ENCODE measurements at regions not wholly inside any gene's neighbourhood (a gene's known extent, or its start where the extent isn't known, plus 50 kb on each side); places are given as distances from the start of the nearest gene placed in this dataset.
"Not testable (repeated sequence)": the region's sequence is repeated elsewhere in the genome, so short reads cannot be mapped to it uniquely, and the experiment has no call there.

DNA sequence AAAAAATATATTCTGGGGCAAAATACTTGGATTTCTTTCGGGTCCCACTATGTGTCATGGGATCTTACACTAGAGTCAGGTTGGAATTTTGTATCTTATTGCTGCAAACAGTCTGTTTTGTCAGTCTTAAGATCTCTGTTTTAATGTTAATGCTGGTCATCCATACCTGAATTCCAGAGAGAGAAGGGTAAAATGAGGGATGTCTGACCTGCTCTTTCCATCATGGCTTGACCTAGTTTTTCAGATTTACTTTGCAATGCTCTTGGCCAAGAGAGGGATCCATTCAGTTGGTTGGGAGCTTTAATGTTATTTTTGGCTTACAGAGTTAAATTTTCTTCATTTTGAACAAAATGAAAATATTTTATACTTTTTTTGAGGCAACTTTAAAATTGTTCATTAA lies 117.2 kb downstream of the CASP12 start:
- Histone ChIP-seq H3K9me3 (ENCODE audit: control insufficient read depth in 2 of 2, low read length in 2 of 2) (no peaks in the 10 kb centered on the region), H3K27ac (ENCODE audit: low read length) (no peak overlapping the region), H3K27me3 (ENCODE audit: control insufficient read depth in 1 of 2, insufficient read depth in 2 of 2, low read length in 2 of 2) (no peaks in the 10 kb centered on the region), H3K4me3 (ENCODE audit: low read length in 2 of 2) (no peak overlapping the region), H3K36me3 (ENCODE audit: control insufficient read depth in 2 of 2, insufficient read depth in 2 of 2, low read length in 2 of 2) (no peaks in the 10 kb centered on the region), H3K9ac (ENCODE audit: low read length in 2 of 2) (no peak overlapping the region), H3K4me1 (ENCODE audit: control insufficient read depth, insufficient read depth, low read length) (no peaks in the 10 kb centered on the region)

- no peak overlapping the region for H3K27ac ChIP-seq (ENCODE audit: low read length)
- H3K9ac ChIP-seq (ENCODE audit: low read length in 2 of 2) = no peak overlapping the region
Observed at GRCh38 chr11:104776501-104777170, 121.6 kb downstream of the CASP12 start.

DNA sequence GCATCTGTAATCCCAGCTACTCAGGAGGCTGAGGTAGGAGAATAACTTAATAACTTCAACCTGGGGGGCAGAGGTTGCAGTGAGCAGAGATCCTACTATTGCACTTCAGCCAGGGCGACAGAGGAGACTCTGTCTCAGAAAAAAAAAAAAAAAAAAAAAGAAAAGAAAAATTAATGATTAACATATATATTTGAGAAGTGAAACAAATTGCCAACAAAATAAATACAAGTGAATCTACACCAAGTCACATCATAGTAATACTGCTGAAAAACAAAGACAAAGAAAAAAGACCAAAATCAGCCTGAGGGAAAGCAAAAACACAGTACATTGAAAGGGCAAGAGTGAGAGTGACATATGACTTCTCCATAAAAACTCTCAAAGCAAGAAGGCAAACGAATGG lies 123.7 kb downstream of the CASP12 start:
- H3K4me1 ChIP-seq (ENCODE audit: control insufficient read depth, insufficient read depth, low read length) = no peaks in the 10 kb centered on the region

More at GRCh38 chr11:104776501-104777170, 121.6 kb downstream of the CASP12 start:
- H3K4me1 ChIP-seq (ENCODE audit: control insufficient read depth, insufficient read depth, low read length) = no peaks in the 10 kb centered on the region
- H3K36me3 ChIP-seq (ENCODE audit: control insufficient read depth in 2 of 2, insufficient read depth in 2 of 2, low read length in 2 of 2) = no peaks in the 10 kb centered on the region
- no peak overlapping the region for H3K4me3 ChIP-seq (ENCODE audit: low read length in 2 of 2)
- H3K9me3 ChIP-seq (ENCODE audit: control insufficient read depth in 2 of 2, low read length in 2 of 2) = no peaks in the 10 kb centered on the region
- H3K27me3 ChIP-seq (ENCODE audit: control insufficient read depth in 1 of 2, insufficient read depth in 2 of 2, low read length in 2 of 2) = no peaks in the 10 kb centered on the region

DNA sequence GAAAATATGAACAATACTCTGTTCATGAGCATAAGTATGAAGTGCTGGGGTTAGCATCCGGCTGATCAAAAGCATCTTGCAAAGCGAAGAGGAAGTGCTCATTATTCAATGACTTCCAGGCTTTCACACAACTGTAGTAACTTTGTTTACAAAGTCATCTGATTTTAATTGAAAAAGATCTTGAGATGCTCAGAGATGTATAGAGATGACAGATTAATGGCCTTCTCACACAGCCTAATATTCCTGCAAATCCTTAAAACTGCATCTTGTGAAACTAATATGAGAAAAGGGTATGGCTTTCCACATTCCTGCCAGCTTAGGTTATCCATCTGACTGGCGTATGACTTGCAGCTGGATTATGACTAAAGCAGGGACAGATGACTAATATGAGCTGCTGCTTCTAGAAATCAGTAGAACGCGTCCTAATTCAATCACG lies 125.4 kb downstream of the CASP12 start:
- Histone ChIP-seq H3K4me3 (ENCODE audit: low read length in 2 of 2) (no peak overlapping the region), H3K9me3 (ENCODE audit: control insufficient read depth in 2 of 2, low read length in 2 of 2) (no peaks in the 10 kb centered on the region), H3K4me1 (ENCODE audit: control insufficient read depth, insufficient read depth, low read length) (no peaks in the 10 kb centered on the region), H3K27me3 (ENCODE audit: control insufficient read depth in 1 of 2, insufficient read depth in 2 of 2, low read length in 2 of 2) (no peaks in the 10 kb centered on the region), H3K36me3 (ENCODE audit: control insufficient read depth in 2 of 2, insufficient read depth in 2 of 2, low read length in 2 of 2) (no peaks in the 10 kb centered on the region), H3K9ac (ENCODE audit: low read length in 2 of 2) (no peak overlapping the region), H3K27ac (ENCODE audit: low read length) (no peak overlapping the region)

More for the DNA sequence above, 123.7 kb downstream of the CASP12 start:
- Histone ChIP-seq H3K27me3 (ENCODE audit: control insufficient read depth in 1 of 2, insufficient read depth in 2 of 2, low read length in 2 of 2) (no peaks in the 10 kb centered on the region), H3K4me3 (ENCODE audit: low read length in 2 of 2) (no peak overlapping the region), H3K36me3 (ENCODE audit: control insufficient read depth in 2 of 2, insufficient read depth in 2 of 2, low read length in 2 of 2) (no peaks in the 10 kb centered on the region), H3K9me3 (ENCODE audit: control insufficient read depth in 2 of 2, low read length in 2 of 2) (no peaks in the 10 kb centered on the region), H3K27ac (ENCODE audit: low read length) (no peak overlapping the region), H3K9ac (ENCODE audit: low read length in 2 of 2) (no peak overlapping the region)

DNA sequence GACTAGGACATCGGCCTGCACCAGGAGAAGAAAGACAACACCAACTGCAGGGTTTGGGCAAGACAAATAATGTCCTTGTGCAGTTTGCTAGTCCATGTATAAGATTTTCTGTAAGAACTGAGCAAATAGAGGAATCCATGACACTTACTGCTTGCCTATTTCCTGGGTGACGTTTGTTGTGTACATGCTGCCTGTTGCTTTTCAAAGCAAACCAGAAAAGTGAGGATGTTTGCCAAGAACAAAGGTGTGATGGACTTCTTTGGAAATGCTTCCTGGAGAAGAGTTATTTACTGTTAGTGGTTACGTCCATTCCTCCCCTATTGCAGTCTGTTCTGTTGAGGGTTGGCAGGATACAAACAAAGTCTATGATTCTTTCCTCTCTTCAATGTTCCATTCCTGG lies 126.5 kb downstream of the CASP12 start:
- H3K27me3 ChIP-seq (ENCODE audit: control insufficient read depth in 1 of 2, insufficient read depth in 2 of 2, low read length in 2 of 2) = no peaks in the 10 kb centered on the region
- H3K9ac ChIP-seq (ENCODE audit: low read length in 2 of 2) = no peak overlapping the region
- no peaks in the 10 kb centered on the region for H3K9me3 ChIP-seq (ENCODE audit: control insufficient read depth in 2 of 2, low read length in 2 of 2)
- no peaks in the 10 kb centered on the region for H3K36me3 ChIP-seq (ENCODE audit: control insufficient read depth in 2 of 2, insufficient read depth in 2 of 2, low read length in 2 of 2)
- no peaks in the 10 kb centered on the region for H3K4me1 ChIP-seq (ENCODE audit: control insufficient read depth, insufficient read depth, low read length)
- no peak overlapping the region for H3K4me3 ChIP-seq (ENCODE audit: low read length in 2 of 2)
- H3K27ac ChIP-seq (ENCODE audit: low read length) = no peak overlapping the region

DNA sequence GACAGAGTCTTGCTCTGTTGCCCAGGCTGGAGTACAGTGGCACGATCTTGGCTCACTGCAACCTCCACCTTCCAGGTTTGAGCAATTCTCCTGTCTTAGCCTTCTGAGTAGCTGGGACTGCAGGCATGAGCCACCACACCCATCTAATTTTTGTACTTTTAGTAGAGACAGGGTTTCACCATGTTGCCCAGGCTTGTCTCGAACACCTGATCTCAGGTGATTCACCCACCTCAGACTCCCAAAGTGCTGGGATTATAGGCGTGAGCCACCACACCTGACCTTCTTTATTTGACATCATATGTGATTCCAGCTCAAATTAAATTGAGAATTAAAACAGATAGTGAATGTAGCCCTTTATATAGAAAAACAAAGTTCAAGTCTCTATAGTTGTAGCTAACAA lies 127.2 kb downstream of the CASP12 start:
- not testable (repeated sequence) for H3K4me1 ChIP-seq (ENCODE audit: control insufficient read depth, insufficient read depth, low read length); H3K36me3 ChIP-seq (ENCODE audit: control insufficient read depth in 2 of 2, insufficient read depth in 2 of 2, low read length in 2 of 2); H3K27ac ChIP-seq (ENCODE audit: low read length); H3K27me3 ChIP-seq (ENCODE audit: control insufficient read depth in 1 of 2, insufficient read depth in 2 of 2, low read length in 2 of 2); H3K4me3 ChIP-seq (ENCODE audit: low read length in 2 of 2); H3K9ac ChIP-seq (ENCODE audit: low read length in 2 of 2); H3K9me3 ChIP-seq (ENCODE audit: control insufficient read depth in 2 of 2, low read length in 2 of 2)

DNA sequence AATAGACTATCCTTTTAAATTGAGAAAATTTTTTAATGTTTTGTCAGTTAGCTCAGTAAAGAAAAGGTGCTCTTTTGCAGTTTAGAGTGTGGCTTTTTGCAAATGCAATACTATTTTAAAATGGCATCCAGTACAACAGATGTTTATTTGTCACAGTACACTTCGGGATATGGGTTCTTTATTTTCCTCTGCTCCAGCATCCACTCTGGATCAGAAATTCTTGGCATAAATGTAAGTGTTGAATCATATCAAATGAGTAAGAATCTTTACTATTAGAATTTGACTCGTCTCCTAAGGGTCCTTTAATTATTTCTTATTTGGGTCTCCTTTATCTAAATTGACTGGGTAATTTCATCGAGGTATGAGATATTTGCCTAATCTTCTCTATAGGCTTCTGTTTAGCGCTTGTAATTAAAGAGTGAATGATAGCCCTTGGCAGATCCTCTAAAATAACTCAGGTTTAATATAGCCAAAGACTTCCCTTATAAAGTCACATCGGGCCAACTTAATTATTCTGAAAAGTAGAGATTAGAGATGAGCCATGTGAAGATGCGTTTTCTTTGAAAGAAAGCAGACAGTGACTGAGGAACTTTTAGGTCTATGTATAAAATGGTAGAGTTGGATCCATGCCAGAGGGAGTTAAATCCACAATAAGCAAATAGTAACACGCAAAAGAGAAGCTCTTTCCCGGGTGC lies 132.7 kb downstream of the CASP12 start:
- H3K27me3 ChIP-seq (ENCODE audit: control insufficient read depth in 1 of 2, insufficient read depth in 2 of 2, low read length in 2 of 2) = no peaks in the 10 kb centered on the region
- no peaks in the 10 kb centered on the region for H3K9me3 ChIP-seq (ENCODE audit: control insufficient read depth in 2 of 2, low read length in 2 of 2)
- H3K27ac ChIP-seq (ENCODE audit: low read length) = no peak overlapping the region
- no peak overlapping the region for H3K9ac ChIP-seq (ENCODE audit: low read length in 2 of 2)
- H3K4me3 ChIP-seq (ENCODE audit: low read length in 2 of 2) = no peak overlapping the region
- no peaks in the 10 kb centered on the region for H3K4me1 ChIP-seq (ENCODE audit: control insufficient read depth, insufficient read depth, low read length)
- H3K36me3 ChIP-seq (ENCODE audit: control insufficient read depth in 2 of 2, insufficient read depth in 2 of 2, low read length in 2 of 2) = no peaks in the 10 kb centered on the region

GRCh38 chr11:104764710-104765045 lies 133.6 kb downstream of the CASP12 start:
- Histone ChIP-seq H3K36me3 (ENCODE audit: control insufficient read depth in 2 of 2, insufficient read depth in 2 of 2, low read length in 2 of 2) (no peaks in the 10 kb centered on the region), H3K9me3 (ENCODE audit: control insufficient read depth in 2 of 2, low read length in 2 of 2) (no peaks in the 10 kb centered on the region), H3K27ac (ENCODE audit: low read length) (no peak overlapping the region), H3K4me3 (ENCODE audit: low read length in 2 of 2) (no peak overlapping the region), H3K4me1 (ENCODE audit: control insufficient read depth, insufficient read depth, low read length) (no peaks in the 10 kb centered on the region), H3K9ac (ENCODE audit: low read length in 2 of 2) (no peak overlapping the region), H3K27me3 (ENCODE audit: control insufficient read depth in 1 of 2, insufficient read depth in 2 of 2, low read length in 2 of 2) (no peaks in the 10 kb centered on the region)

- Histone ChIP-seq H3K4me3 (ENCODE audit: low read length in 2 of 2) (no peak overlapping the region), H3K4me1 (ENCODE audit: control insufficient read depth, insufficient read depth, low read length) (no peaks in the 10 kb centered on the region), H3K9ac (ENCODE audit: low read length in 2 of 2) (no peak overlapping the region), H3K27me3 (ENCODE audit: control insufficient read depth in 1 of 2, insufficient read depth in 2 of 2, low read length in 2 of 2) (no peaks in the 10 kb centered on the region), H3K9me3 (ENCODE audit: control insufficient read depth in 2 of 2, low read length in 2 of 2) (no peaks in the 10 kb centered on the region), H3K27ac (ENCODE audit: low read length) (no peak overlapping the region), H3K36me3 (ENCODE audit: control insufficient read depth in 2 of 2, insufficient read depth in 2 of 2, low read length in 2 of 2) (no peaks in the 10 kb centered on the region)
Observed at GRCh38 chr11:104763930-104764709, 134.1 kb downstream of the CASP12 start.

DNA sequence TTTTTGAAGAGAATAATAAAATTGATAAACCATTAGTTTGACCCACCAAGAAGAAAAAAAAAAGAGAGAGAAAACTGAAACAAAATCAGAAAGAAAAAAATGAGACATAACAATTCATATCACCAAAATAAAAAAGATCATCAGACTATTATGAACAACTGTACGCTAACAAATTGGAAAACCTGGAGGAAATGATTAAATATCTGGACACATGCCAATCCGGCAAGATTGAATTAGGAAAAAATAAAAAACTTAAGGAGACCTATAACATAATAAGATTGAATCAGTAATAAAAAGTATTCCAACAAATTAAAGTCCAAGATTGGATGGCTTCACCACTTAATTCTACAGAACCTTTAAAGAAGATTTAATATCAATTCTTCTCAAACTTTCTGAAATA lies 136.7 kb downstream of the CASP12 start:
- no peaks in the 10 kb centered on the region for H3K36me3 ChIP-seq (ENCODE audit: control insufficient read depth in 2 of 2, insufficient read depth in 2 of 2, low read length in 2 of 2)
- no peaks in the 10 kb centered on the region for H3K27me3 ChIP-seq (ENCODE audit: control insufficient read depth in 1 of 2, insufficient read depth in 2 of 2, low read length in 2 of 2)
- no peaks in the 10 kb centered on the region for H3K9me3 ChIP-seq (ENCODE audit: control insufficient read depth in 2 of 2, low read length in 2 of 2)
- H3K4me3 ChIP-seq (ENCODE audit: low read length in 2 of 2) = no peak overlapping the region
- H3K4me1 ChIP-seq (ENCODE audit: control insufficient read depth, insufficient read depth, low read length) = no peaks in the 10 kb centered on the region
- H3K27ac ChIP-seq (ENCODE audit: low read length) = no peak overlapping the region
- H3K9ac ChIP-seq (ENCODE audit: low read length in 2 of 2) = no peak overlapping the region

DNA sequence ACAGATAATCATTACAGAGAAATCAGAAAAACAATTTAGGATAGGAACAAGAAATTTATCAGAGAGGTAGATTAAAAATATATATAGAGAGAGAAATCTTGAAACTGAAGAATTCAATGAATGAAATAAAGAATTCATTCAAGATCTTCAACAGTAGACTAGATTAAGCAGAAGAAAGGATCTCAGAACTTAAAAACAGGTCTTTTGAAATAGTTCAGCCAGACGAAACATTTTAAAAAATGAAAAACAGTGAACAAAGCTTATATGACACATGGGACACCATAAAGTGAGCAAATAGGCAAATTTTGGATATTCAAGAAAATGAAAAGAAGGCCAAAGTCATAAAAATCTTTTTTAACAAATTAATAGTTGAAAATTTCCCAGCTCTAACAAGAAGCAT lies 138.8 kb downstream of the CASP12 start:
- no peaks in the 10 kb centered on the region for H3K36me3 ChIP-seq (ENCODE audit: control insufficient read depth in 2 of 2, insufficient read depth in 2 of 2, low read length in 2 of 2)
- H3K27ac ChIP-seq (ENCODE audit: low read length) = no peak overlapping the region
- H3K4me1 ChIP-seq (ENCODE audit: control insufficient read depth, insufficient read depth, low read length) = no peaks in the 10 kb centered on the region
- no peak overlapping the region for H3K4me3 ChIP-seq (ENCODE audit: low read length in 2 of 2)
- no peak overlapping the region for H3K9ac ChIP-seq (ENCODE audit: low read length in 2 of 2)
- no peaks in the 10 kb centered on the region for H3K27me3 ChIP-seq (ENCODE audit: control insufficient read depth in 1 of 2, insufficient read depth in 2 of 2, low read length in 2 of 2)
- no peaks in the 10 kb centered on the region for H3K9me3 ChIP-seq (ENCODE audit: control insufficient read depth in 2 of 2, low read length in 2 of 2)
